ENCODE measurements at regions not wholly inside any gene's neighbourhood (a gene's known extent, or its start where the extent isn't known, plus 50 kb on each side); places are given as distances from the start of the nearest gene placed in this dataset.
"Not testable (repeated sequence)": the region's sequence is repeated elsewhere in the genome, so short reads cannot be mapped to it uniquely, and the experiment has no call there.

DNA sequence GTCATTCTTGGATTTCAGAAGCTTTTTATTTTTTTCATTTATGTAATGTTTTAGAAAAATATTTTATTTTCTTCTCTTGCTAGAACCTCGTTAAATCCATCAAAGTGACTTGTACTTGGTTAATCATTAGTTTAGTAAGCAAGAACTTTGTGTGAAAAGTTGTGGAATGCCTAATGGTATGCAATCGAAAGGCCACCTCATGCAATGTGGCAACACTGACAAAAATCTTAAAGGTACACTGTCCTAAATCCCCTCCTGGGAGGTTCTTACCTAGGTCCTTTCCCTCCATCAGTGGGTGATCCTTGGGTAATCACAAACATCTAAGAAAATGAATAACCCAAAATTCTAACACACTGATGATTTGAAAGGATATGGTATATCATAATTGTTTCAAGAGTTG, 304.2 kb downstream of the DNAH5 start:
- DNase-seq, result no peak

DNA sequence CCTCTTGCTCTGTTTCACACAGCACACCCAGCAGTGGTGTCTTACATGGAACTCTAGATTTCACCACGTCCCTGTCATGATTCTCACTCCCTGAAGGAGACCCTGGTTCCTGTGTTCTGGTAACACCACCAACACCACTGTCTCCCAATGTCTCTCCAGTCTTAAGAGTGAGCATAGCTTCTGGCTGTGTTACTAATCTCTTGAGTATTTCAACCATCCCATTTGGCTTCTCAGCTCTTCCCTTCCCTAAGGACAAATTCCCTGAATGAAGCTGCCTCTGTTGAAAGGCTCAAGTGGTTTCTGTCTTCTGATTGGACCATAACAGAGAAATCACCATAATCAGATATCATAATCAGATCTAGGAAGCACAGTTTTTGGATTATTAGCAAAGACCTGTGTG, 311.8 kb downstream of the DNAH5 start:
- DNase-seq, result no peak

DNA sequence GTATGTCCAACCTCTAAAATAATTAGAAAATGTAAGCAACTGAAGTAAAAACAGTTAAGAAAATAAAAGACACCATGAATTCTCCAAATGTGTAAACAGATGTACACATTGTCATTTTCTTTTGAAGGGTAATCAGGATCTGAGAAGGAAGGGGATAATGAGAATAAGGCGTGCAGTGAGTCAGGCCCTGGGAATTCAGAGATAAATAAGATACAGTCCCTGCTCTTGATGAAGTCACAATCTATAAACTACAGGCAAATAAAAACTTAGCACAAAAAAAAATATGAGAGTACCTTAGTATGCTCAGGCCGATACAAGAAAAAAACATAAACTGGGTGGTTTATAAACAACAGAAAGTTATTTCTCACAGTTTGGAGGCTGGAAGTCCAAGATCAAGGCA, 315.3 kb downstream of the DNAH5 start:
- no peak for DNase-seq

DNA sequence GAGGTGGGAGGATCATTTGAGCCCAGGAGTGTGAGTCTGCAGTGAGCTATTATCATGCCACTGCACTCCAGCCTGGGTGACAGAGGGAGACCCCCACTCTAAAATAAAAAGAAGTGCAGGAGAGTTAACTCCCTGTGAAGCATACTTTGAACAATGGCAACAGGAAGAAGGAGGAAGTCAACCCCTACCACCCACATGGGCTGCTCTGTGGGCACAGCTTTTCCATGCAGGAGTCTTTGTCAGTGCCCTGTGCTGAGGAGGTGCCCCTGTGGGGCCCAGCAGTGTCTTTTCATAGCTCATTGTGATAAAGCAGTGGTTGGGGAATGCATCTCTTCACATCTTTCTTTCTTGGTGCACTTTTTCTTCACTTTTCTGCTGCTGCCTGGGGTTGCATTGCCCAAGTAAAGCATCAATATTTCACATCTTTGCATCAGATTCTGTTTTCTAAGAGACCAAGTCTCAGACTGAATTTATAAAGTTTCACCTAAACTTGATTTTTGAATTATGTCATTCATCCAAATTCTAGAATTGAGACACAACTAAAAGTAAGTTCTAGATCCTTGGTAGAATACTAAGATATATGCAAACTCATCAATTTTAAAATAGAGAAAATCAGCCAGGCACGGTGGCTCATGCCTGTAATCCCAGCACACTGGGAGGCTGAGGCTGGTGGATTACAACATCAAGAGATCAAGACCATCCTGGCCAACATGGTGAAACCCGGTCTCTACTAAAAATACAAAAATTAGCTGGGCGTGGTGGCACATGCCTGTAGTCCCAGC, 316.6 kb downstream of the DNAH5 start:
- DNase-seq, result no peak

DNA sequence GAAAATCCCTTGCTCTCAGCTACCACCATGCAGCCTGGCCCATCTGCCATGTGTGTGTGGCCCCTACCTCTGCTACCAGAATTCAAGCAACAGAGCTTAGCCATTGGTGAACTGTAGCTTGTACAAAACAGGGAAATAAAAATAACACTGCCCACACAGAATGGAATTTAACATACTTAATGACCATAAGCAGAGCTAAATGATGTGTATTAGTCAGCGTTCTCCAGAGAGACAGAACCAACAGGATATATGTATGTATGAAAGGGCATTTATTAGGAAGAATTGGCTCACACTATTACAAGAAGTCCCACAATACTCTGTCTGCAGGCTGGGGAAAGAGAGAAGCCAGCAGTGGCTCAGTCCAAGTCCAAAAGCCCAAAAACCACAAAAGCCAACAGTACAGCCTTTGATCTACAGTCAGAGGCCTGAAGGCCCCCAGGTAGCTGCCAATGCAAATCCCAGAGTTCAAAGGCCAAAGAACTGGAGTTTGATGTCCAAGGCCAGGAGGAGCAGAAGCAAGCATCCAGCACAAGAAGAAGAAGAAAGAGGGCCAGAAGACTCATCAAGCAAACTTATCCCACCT, 318.8 kb downstream of the DNAH5 start:
- no peak for DNase-seq

DNA sequence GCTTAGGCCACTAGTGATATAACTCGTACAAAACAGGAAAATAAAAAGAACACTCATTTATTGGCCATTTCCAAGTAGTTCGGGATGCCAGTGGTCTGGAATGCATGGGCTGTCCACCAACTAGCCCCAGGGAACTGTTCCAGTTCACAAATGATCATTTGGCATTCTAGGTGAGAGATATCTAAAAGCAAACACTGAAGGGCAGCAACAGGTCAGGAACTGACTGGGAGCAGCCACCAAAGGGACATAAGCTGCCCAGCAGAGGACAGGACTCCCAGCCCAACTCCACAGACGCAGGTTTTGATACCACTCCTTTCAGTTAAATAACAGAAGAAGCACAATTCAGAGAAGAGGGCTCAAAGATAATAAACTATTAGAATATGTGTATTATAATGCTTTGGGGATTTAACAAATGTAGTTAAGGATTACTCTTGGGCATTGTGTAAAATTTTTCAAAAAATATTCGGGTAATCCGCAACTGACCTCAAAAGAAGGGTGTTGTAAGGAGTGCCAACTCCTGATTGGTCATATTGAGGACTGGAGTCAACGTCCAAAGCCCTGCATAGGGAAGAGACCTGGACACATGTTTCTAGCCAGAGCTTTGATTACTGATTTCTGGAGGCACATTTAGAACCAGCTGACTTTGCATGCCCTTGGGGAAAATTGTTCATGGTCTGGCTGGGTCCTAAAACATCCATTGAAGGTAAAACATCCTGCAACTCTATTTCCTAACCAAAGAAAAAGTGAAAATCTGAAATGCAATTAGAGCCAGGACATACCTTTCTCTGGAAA, 320.0 kb downstream of the DNAH5 start:
- DNase-seq, result no peak

DNA sequence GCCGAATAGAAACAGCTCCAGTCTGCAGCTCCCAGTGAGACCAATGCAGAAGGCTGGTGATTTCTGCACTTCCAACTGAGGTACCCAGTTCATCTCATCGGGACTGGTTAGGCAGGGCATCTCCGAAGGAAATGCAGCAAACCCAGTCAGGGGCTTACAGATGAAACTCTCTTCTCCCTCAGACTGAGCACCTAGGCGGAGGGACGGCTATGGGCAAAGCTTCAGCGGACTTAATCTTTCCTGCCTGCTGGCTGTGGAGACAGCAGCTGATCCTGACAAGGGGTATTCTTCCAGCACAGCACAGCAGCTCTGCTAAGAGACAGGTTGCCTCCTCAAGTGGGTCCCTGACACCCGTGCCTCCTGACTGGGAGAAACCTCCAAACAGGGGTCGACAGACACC, 330.9 kb downstream of the DNAH5 start:
- DNase-seq, result no peak

DNA sequence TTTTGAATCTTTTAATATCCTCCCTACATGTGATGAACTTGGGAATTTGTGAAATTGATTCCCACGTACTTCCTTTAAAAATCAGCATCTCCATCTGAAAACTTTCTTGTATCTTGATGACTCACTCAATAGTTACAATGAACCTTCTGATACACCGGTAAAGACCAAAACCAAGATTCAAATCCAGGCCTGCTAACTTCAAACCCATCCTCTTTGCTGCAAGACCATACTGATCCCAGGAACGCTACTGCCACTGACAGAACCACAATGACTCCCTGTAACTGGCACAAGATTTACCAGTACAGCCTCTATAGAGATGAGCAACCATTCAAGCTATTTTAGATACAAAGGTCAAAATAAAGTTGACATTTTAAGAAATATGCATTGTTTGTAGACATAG, 332.9 kb downstream of the DNAH5 start:
- DNase-seq, result no peak

DNA sequence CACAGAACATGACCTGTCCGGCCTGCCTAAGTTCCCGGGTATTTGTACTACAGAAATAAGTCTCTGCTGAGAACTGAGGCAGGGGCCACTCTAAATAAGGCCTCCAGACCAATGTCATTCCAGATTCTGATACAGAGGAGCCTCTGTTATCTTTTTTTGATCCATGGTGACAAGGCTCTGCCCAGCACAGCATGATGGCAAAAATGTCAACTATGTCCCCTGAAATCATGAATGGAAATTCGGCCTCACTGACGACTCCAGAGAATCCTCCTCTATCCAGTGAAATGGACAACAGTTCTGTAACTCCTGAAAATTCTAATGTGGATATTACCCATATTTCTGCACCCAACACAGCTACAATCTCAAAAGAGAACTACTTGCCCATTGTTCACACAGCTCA, 335.0 kb downstream of the DNAH5 start:
- DNase-seq, result no peak

DNA sequence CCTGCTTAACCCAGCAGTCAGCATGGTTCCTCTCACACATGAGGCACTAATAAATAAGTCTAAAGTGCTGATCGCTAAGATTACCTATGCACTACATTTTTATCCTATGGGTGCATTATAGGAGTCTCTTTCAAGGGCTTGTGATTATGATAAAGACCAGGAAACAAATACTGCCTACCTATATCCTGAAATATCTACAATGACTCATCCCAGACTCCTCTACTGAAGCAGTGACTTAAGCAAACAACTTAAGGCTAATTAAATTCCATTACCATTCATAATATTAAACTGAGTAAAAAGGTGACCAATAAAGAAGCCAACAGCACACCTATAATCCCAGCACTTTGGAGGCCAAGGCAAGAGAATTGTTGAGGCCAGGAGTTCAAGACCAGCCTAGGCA, 338.4 kb downstream of the DNAH5 start:
- DNase-seq, result no peak

DNA sequence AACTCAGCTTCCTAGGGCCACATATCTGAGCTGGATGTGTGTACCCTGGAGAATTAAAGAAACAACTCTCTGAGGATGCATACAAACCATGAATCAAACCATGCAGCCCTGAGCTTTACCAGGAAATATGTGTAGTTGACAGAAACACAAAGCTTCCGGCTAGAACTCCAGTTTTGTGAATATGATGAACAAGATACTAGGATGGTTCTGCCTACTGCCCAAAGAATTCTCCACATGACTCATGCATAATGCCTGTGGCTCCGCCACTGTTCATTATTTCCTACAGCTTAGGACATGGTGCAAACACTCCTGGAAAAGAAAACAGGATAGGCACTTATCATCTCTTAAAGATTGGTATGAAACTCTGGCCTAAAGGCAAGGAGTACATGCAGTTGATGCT, 343.4 kb downstream of the DNAH5 start:
- DNase-seq, result no peak

DNA sequence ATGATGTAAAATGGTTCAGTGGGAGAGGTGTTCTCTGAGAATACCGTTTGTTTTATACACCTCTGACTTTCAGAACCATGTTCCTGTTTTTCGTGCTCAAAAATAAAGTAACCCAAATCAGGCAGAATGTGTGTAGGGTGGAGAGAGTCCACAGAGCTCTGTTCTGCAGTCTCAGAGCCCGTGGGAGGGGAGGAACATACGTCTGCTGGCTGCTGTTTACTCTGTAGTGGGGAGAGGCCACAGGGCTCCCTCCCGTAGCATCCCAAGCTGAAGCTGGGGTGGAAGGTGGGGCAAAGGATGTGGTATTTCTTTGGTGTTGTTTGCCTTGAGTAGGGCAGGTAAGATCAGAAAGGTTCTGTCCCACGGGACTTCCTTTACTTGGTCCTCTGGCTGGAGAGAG, 348.5 kb downstream of the DNAH5 start:
- no peak for DNase-seq

DNA sequence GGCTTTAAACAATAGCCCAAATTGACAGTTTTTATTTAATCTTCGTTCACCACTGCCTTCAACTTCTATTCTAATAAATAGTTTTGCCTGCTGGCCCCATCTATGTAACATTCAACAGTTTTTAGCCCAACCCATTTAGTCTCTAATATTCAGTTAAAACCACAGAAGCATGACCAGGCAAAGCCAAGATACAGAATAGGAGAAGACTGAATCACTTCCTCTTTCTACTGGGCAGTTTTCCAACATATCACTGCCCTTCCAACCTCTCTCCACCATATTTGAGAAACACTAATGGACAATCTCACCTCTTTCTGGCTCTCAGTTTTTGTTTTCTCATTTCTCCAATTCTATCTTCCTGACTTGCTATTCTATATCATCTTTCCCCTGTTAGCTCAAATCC, 352.9 kb downstream of the DNAH5 start:
- no peak for DNase-seq

DNA sequence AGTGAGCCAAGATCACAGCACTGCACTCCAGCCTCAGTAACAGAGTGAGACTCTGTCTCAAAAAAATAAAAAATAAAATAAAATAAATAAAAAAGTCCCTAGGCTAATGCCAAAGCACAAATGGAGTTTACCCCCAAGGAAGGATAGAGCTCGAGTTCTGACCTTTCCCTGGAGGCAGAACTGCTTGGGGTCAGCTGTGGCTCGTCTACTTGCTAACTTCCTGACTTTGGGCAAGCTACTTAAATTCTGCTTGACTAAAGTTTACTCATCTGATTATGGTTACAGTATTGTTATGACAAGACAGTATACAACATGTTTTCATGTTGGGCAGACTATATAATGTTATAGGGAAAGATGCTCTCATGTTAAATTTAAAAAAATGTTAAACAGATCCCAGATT, 359.2 kb downstream of the DNAH5 start:
- DNase-seq, result no peak

DNA sequence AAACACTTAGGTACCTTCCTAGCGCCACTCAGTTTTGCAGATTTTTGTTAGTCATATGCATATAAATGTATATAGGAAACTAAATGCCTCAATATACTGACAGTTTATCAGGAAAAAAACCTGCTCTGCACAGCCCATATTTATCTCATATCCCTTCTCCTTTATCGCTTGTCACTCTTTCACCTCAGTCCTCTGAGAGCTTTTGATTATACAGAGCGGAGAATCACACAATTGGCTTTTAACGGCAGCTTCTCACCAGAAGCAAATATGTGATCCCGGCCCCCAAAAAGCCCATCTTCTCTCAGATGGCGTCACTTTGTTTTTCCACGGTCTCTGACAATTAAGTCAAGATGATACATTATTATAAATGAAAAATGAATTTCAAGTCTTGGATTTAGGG, 362.6 kb downstream of the DNAH5 start:
- no peak for DNase-seq

DNA sequence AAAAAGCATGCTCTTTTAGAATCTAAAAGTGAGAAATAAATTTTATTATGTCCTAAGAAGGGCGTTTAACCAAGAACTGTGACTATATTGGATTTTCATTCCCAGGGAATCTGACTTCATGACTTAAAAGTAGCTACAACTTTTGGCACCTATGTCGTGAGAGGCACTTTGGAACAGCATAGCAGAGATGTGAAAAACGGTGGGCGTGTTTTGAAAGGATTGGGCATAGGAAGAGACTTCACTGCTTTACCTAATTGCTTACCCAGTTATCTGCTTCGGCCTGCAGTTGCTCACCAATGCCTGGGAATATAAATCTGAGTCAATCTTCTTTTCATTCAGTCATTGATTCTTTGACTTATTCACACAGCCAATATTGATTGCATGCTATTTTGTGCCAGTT, 363.4 kb downstream of the DNAH5 start:
- DNase-seq, result no peak

DNA sequence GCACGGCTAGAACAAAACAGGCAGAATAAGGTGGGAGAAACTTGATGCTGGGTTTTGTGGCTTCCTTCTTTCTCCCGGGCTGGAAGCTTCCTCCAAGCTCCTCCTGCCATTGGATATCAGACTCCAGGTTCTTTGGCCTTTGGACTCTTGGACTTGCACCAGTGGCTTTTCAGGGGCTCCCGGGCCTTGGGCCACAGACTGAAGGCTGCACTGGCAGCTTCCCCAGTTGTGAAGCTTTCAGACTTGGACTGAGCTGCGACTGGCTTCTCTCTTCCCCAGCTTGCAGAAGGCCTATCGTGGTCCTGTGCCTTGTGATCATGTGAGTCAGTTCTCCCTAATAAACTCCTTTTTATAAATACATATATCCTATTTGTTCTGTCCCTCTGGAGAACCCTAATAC, 364.4 kb downstream of the DNAH5 start:
- DNase-seq, result no peak

DNA sequence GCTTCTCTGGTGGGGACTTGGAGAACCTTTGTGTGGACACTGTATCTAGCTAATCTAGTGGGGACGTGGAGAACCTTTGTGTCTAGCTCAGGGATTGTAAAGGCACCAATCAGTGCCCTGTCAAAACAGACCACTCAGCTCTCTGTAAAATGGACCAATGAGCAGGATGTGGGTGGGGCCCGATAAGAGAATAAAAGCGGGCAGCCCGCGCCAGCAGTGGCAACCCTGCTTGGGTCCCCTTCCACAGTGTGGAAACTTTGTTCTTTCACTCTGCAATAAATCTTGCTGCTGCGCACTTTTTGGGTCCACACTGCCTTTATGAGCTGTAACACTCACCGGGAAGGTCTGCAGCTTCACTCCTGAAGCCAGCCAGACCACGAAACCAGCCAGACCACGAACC, 365.4 kb downstream of the DNAH5 start:
- not testable (repeated sequence) for DNase-seq

DNA sequence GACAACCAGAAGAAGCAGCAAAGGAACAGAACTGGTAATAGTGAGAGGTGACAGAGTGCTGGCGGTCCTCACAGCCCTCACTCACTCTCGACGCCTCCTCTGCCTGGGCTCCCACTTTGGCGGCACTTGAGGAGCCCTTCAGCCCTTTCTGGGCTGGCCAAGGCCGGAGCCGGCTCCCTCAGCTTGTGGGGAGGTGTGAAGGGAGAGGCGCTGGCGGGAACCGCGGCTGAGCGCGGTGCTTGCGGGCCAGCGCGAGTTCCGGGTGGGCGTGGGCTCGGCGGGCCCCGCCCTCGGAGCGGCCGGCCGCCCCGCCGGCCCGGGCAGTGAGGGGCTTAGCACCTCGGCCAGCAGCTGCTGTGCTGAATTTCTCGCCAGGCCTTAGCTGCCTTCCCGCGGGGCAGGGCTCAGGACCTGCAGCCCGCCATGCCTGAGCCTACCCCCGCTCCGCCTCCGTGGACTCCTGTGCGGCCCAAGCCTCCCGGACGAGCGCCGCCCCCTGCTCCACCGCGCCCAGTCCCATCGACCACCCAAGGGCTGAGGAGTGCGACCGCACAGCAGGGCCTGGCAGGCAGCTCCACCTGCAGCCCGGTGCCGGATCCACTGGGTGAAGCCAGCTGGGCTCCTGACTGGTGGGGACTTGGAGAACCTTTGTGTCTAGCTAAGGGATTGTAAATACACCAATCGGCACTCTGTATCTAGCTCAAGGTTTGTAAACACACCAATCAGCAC, 366.0 kb downstream of the DNAH5 start:
- DNase-seq, result not testable (repeated sequence)

DNA sequence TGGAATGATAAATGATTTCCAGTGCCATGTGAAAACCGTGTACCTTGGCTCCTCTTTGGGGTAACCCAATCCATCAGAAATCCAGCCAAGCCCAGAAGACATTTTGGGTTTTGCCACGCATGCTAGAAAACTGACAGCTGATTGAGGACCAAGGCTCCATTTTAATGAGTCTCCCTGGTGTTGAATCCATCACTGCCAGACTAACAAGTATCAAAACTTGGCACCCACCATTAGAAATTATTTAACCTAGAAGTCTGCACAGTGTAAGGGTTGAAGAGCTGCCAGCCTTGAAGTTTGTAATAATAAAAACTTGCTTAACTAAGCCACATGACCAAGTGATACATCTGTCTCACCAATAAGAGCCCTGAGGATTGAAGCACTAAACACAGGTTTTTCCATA, 369.9 kb downstream of the DNAH5 start:
- no peak for DNase-seq

DNA sequence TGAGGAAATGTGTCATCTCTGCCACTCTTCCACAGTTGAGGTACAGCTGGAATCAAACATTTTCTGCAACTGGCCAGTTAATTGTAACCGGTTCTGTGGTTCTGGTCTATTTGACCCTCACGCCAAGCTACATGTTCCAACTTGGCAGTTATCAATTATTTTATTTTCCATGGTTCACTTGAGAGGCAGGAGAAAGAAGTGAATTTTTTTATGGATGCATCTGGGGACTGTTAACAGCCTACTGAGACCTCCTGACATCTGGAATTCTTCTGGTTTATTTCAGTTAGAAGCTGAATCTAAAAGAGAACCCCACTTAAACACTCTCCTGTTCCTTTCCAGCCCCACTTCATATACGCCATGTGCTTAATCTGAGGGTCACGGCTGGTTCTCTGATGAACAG, 372.3 kb downstream of the DNAH5 start:
- no peak for DNase-seq

DNA sequence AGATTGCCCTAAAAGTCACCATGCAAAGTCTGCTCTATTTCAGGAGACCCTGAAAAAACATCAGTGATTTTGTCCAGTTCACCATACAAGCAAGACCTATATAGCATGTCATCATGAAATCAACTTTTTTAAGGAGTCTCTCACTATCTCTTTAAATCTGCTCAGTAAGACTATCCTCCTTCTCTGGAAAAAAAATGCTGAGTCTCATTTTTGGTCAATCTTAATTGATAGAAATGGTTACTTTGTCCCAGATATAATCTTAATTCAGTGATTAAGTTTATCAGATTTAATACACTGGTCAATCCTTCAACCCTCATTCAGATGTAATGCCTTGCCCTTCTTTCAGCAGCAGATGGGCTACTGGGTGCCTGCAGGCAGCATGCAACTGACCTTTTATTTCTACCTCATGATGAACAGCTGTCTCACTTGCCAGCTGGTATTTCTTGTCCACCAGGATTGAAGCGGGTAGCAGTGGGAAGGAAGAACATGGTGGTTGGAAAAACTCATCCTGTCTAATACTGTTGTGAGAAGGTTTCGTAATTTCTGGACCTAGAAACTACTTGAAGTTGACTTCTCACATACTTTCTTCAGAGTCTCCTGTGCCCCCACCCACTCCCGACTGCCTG, 375.3 kb downstream of the DNAH5 start:
- no peak for DNase-seq
